Heart left ventricle (tissue), 16 donors: ENCODE measurements at regions not wholly inside any gene's neighbourhood (a gene's known extent, or its start where the extent isn't known, plus 50 kb on each side); places are given as distances from the start of the nearest gene placed in this dataset.

Experiments used
- ATAC-seq, 4 donors: fragments of 200-7000 bp; cut with Tn5 transposase; one replicate each; pipeline ENCODE4 v1.9.1; 2020 to 2022; ENCODE audit warnings: moderate library complexity in 4 of 4, mild to moderate bottlenecking in 3 of 4, moderate number of reproducible peaks in 1 of 4
- DNase-seq, 5 donors: peaks; one replicate each; pipeline ENCODE4 v3.0.0-alpha.2; 2020
- H3K27ac ChIP-seq, 12 donors: fragments of 200-600 bp; sonication (generic) in 4 of 12; one replicate each; pipeline versions ENCODE4 v1.5.0 to v1.8.0; 2016 to 2022; ENCODE audit warnings: mild to moderate bottlenecking in 2 of 12
- H3K27me3 ChIP-seq, 9 donors: fragments of 200-600 bp; sonication (generic) in 2 of 9; one replicate each; pipeline versions ENCODE4 v1.5.1 to v1.8.0; 2016 to 2022; ENCODE audit warnings: mild to moderate bottlenecking in 3 of 9
- H3K36me3 ChIP-seq, 9 donors: fragments of 200-600 bp; sonication (generic) in 2 of 9; one replicate each; pipeline versions ENCODE4 v1.5.0 to v1.8.0; 2018 to 2022; ENCODE audit warnings: mild to moderate bottlenecking in 2 of 9
- H3K4me1 ChIP-seq, 12 donors: fragments of 200-600 bp; sonication (generic) in 4 of 12; one replicate each; pipeline versions ENCODE4 v1.5.0 to v1.8.0; 2016 to 2022; ENCODE audit warnings: mild to moderate bottlenecking in 3 of 12
- H3K4me3 ChIP-seq, 12 donors: fragments of 200-600 bp; sonication (generic) in 4 of 12; one replicate each; pipeline versions ENCODE4 v1.5.0 to v1.8.0; 2017 to 2022; ENCODE audit warnings: mild to moderate bottlenecking in 9 of 12, moderate library complexity in 4 of 12
- H3K9me3 ChIP-seq, 12 donors: fragments of 200-600 bp; sonication (generic) in 4 of 12; one replicate each; pipeline versions ENCODE4 v1.5.0 to v1.8.0; 2016 to 2022; ENCODE audit warnings: mild to moderate bottlenecking in 1 of 12
- CTCF ChIP-seq, 12 donors: fragments of 200-600 bp; sonication (generic) in 4 of 12; IDR thresholded peaks; one replicate each; pipeline versions ENCODE4 v1.5.0 to v1.8.0; 2018 to 2022; ENCODE audit warnings: antibody characterized with exemption in 12 of 12, mild to moderate bottlenecking in 5 of 12
- POLR2A ChIP-seq, 2 donors: fragments of 450-650 bp; IDR thresholded peaks; one replicate each; pipeline ENCODE4 v1.6.1; 2017; ENCODE audit warnings: antibody characterized with exemption in 2 of 2, mild to moderate bottlenecking in 2 of 2, moderate library complexity in 2 of 2
- WGBS, 4 donors: extraction: QIAGEN DNeasy Blood & Tissue Kit in 2 of 4; methylation state at CpG; one replicate each; pipeline versions ENCODE4 v1.1.5 to v1.1.7; 2013 to 2018; 5-methylcytosine and 5-hydroxymethylcytosine counted together
- intact Hi-C, 10 donors: fragments of 100-400 bp; cut with DNase I; formaldehyde crosslinking; loops; one replicate each; pipeline versions ENCODE4 v1.11.1 to v1.14.2; 2022
- donor health status: ischemic (EF 13 %, LVEDD 7.1; RV severe dilation, severe dysfunction).
- donor health status: healthy with polysubstance abuse.
- donor health status: DM: no; HTN: yes; CAD: no.
- donor health status: DM: no; HTN: no; CAD: no.
- donor health status: ischemic (EF 25% LVEDD 6.9; RV normal size, moderate dysfunction).
- donor health status: ischemic (EF 25% LVEDD 5.7; RV mildly dilated, moderate dysfunction).
- donor health status: healthy.
- donor health status: DM: yes; HTN: yes; CAD: no.
- donor health status: ischemic (EF 35%, LVEDD 5.7; RV mildly dilated, moderate dysfunction).
- donor health status: nonischemic (EF 11% LVEDD 7.7; RV severe dilation, severe dysfunction).
- donor health status: DM: yes; HTN: yes; CAD: no.
- donor health status: PGD.
- donor health status: ischemic (EF 29% LVEDD 5.4; RV normal size, mild dysfunction).
- donor health status: nonischemic (EF 23%, LVEDD 6.1; RV moderate dilation, normal function).

- TF ChIP-seq POLR2A (IDR thresholded peaks at IDR 0.05) (no peak), CTCF (IDR thresholded peaks at IDR 0.05) (no peak)
- DNase-seq (no peak), ATAC-seq (no peak)
- no peaks in the 10 kb centered on the region for H3K27me3 ChIP-seq
- H3K27ac ChIP-seq: no peak overlapping the region
- H3K9me3 ChIP-seq: peaks cover 0 to 4% (median 0%) of the 10 kb centered on the region in 12 donors
- H3K4me3 ChIP-seq: no peak overlapping the region
- H3K4me1 ChIP-seq: no peaks in the 10 kb centered on the region
- intact Hi-C loops: no loop called here
- H3K36me3 ChIP-seq: no peaks in the 10 kb centered on the region
Measured at GRCh38 chr4:36011381-36011780, 232.9 kb downstream of the ARAP2 start.

- DNase-seq: no peak
- Histone ChIP-seq H3K27me3 (no peaks in the 10 kb centered on the region), H3K9me3 (peaks cover 0 to 4% (median 0%) of the 10 kb centered on the region in 12 donors), H3K4me3 (no peak overlapping the region), H3K27ac (no peak overlapping the region), H3K36me3 (no peaks in the 10 kb centered on the region), H3K4me1 (no peaks in the 10 kb centered on the region)
- no peak for ATAC-seq
- no peak for TF ChIP-seq CTCF (IDR thresholded peaks at IDR 0.05)
- no peak for TF ChIP-seq POLR2A (IDR thresholded peaks at IDR 0.05)
- WGBS, 4 donors: 60 to 75% (median 67%) methylated on average over 3 of the region's 3 CpGs
- intact Hi-C loops: no loop called here
Measured at GRCh38 chr4:36012503-36012902, 231.8 kb downstream of the ARAP2 start.

- TF ChIP-seq CTCF (IDR thresholded peaks at IDR 0.05): no peak
- no peak for TF ChIP-seq POLR2A (IDR thresholded peaks at IDR 0.05)
- H3K4me3 ChIP-seq: no peak overlapping the region
- H3K9me3 ChIP-seq: peaks cover 0 to 4% (median 0%) of the 10 kb centered on the region in 12 donors
- H3K27me3 ChIP-seq: no peaks in the 10 kb centered on the region
- H3K27ac ChIP-seq: no peak overlapping the region
- DNase-seq: no peak
- 74 to 82% (median 78%) methylated on average over 5 of the region's 5 CpGs for WGBS, 4 donors
- no peaks in the 10 kb centered on the region for H3K36me3 ChIP-seq
- no peak for ATAC-seq
- intact Hi-C loops: no loop called here
- no peaks in the 10 kb centered on the region for H3K4me1 ChIP-seq
Measured at GRCh38 chr4:36013206-36013605, 231.1 kb downstream of the ARAP2 start.
